Calu3 (cell line): ENCODE measurements at regions not wholly inside any gene's neighbourhood (a gene's known extent, or its start where the extent isn't known, plus 50 kb on each side); places are given as distances from the start of the nearest gene placed in this dataset.

Experiments
- BruUV-seq: library from RNA; stranded (reverse); fragments of 400-500 nt; replicated peaks from 2 replicates; lab custom pipeline; 2021; lab: Mats Ljungman, UMichigan
- CTCF ChIA-PET: fragments of 300-600 bp; sonication (Branson Sonifier 250); formaldehyde crosslinking; loops from one replicate; lab custom pipeline; 2022; ENCODE audit warnings: antibody characterized with exemption; lab: Charles Lee
- DNase-seq: peaks from one replicate; pipeline ENCODE4 v3.0.0; 2022
- H3K27ac Mint-ChIP-seq: one replicate; pipeline ENCODE4 v1.8.0; 2022; ENCODE audit warnings: mixed read lengths; ENCODE audit not compliant: unreplicated experiment
- H3K27me3 Mint-ChIP-seq: one replicate; pipeline ENCODE4 v1.8.0; 2022; ENCODE audit warnings: mixed read lengths; ENCODE audit not compliant: unreplicated experiment
- H3K36me3 Mint-ChIP-seq: one replicate; pipeline ENCODE4 v1.8.0; 2022; ENCODE audit warnings: mild to moderate bottlenecking, moderate library complexity, mixed read lengths; ENCODE audit not compliant: insufficient read depth, unreplicated experiment
- H3K4me1 Mint-ChIP-seq: one replicate; pipeline ENCODE4 v1.8.0; 2022; ENCODE audit warnings: mild to moderate bottlenecking, low read depth, mixed read lengths; ENCODE audit not compliant: unreplicated experiment
- H3K4me3 Mint-ChIP-seq: one replicate; pipeline ENCODE4 v1.8.0; 2022; ENCODE audit warnings: mild to moderate bottlenecking, low read depth, moderate library complexity, mixed read lengths; ENCODE audit not compliant: unreplicated experiment
- H3K9me3 Mint-ChIP-seq: one replicate; pipeline ENCODE4 v1.8.0; 2022; ENCODE audit warnings: low read depth, mixed read lengths; ENCODE audit not compliant: unreplicated experiment
- CTCF ChIP-seq: fragments of 200-600 bp; IDR thresholded peaks from one replicate; pipeline ENCODE4 v1.8.0; 2022; ENCODE audit warnings: antibody characterized with exemption; ENCODE audit not compliant: unreplicated experiment
- intact Hi-C: fragments of 100-400 bp; cut with micrococcal nuclease; formaldehyde crosslinking; loops from one replicate; pipeline ENCODE4 v1.10.0; 2022; ENCODE audit not compliant: unreplicated experiment

- intact Hi-C loops = no loop called here
- no peak for TF ChIP-seq CTCF
- Mint-ChIP-seq H3K9me3 (no peaks in the 10 kb centered on the region), H3K4me3 (no peak overlapping the region), H3K27ac (no peak overlapping the region), H3K27me3 (no peaks in the 10 kb centered on the region), H3K36me3 (no peaks in the 10 kb centered on the region), H3K4me1 (no peaks in the 10 kb centered on the region)
- CTCF ChIA-PET = no interaction called here
- no TSS peak for BruUV-seq
- DNase-seq = no peak
Measured at GRCh38 chr20:12054556-12054955, 136.9 kb downstream of the BTBD3 start.

GRCh38 chr20:12055161-12055560, 137.5 kb downstream of the BTBD3 start:
- BruUV-seq = no TSS peak
- intact Hi-C loops = no loop called here

GRCh38 chr20:12056839-12057238, 139.1 kb downstream of the BTBD3 start:
- CTCF ChIA-PET = interaction anchor here (0.6 to 0.7 kb wide), 2 partner anchors 460 to 1057 kb away, joined by 4 to 5 read pairs; no protein-coding TSS in a partner anchor
- Mint-ChIP-seq H3K27me3 (no peaks in the 10 kb centered on the region), H3K27ac (no peak overlapping the region), H3K9me3 (no peaks in the 10 kb centered on the region), H3K4me3 (no peak overlapping the region), H3K36me3 (no peaks in the 10 kb centered on the region), H3K4me1 (peaks cover 12% of the 10 kb centered on the region)
- no peak for DNase-seq
- BruUV-seq = no TSS peak
- intact Hi-C loops = no loop called here
- no peak for TF ChIP-seq CTCF

More at GRCh38 chr20:12055161-12055560, 137.5 kb downstream of the BTBD3 start:
- no peak for TF ChIP-seq CTCF
- Mint-ChIP-seq H3K27ac (no peak overlapping the region), H3K27me3 (no peaks in the 10 kb centered on the region), H3K4me1 (peaks cover under 1% of the 10 kb centered on the region), H3K36me3 (no peaks in the 10 kb centered on the region), H3K9me3 (no peaks in the 10 kb centered on the region), H3K4me3 (no peak overlapping the region)
- DNase-seq = no peak
- CTCF ChIA-PET = interaction anchor here (0.6 to 0.7 kb wide), 2 partner anchors 12 to 57 kb away, joined by 3 to 4 read pairs; no protein-coding TSS in a partner anchor

- H3K4me3 Mint-ChIP-seq = no peak overlapping the region
- no peaks in the 10 kb centered on the region for H3K36me3 Mint-ChIP-seq
- H3K27me3 Mint-ChIP-seq = no peaks in the 10 kb centered on the region
- no peak for DNase-seq
- no peak for TF ChIP-seq CTCF
- no peaks in the 10 kb centered on the region for H3K9me3 Mint-ChIP-seq
- intact Hi-C loops = no loop called here
- CTCF ChIA-PET = interaction anchor here (0.7 kb wide), 1 partner anchor 1056 kb away, joined by 4 read pairs; no protein-coding TSS in a partner anchor
- H3K27ac Mint-ChIP-seq = no peak overlapping the region
- peaks cover 12% of the 10 kb centered on the region for H3K4me1 Mint-ChIP-seq
- BruUV-seq = no TSS peak
Measured at GRCh38 chr20:12057778-12058177, 140.1 kb downstream of the BTBD3 start.
